Neural cell (in vitro differentiated cells): ENCODE measurements at regions not wholly inside any gene's neighbourhood (a gene's known extent, or its start where the extent isn't known, plus 50 kb on each side); places are given as distances from the start of the nearest gene placed in this dataset.

Experiments
- H2AFZ ChIP-seq: fragments of 200-600, 300-800 bp; sonication (generic), shearing (Covaris generic); 2 replicates; pipeline ENCODE4 v1.6.0; 2014; ENCODE audit warnings: low read depth, mild to moderate bottlenecking, antibody characterized with exemption, low read length, moderate library complexity
- H3F3A ChIP-seq: fragments of 200-600 bp; shearing (Covaris generic); 2 replicates; pipeline ENCODE4 v1.6.1; 2016; ENCODE audit warnings: mild to moderate bottlenecking, moderate library complexity, mixed read lengths, antibody characterized with exemption, low read length; ENCODE audit not compliant: insufficient read depth, poor library complexity, severe bottlenecking
- H3K27ac ChIP-seq: fragments of 200-600, 300-800 bp; sonication (generic), shearing (Covaris generic); 2 replicates; pipeline ENCODE4 v1.5.1; 2014; ENCODE audit warnings: mild to moderate bottlenecking, low read length, moderate library complexity
- H3K27me3 ChIP-seq: fragments of 300-800, 200-600 bp; sonication (generic), shearing (Covaris generic); 2 replicates; pipeline ENCODE4 v1.6.0; 2014; ENCODE audit warnings: mild to moderate bottlenecking, low read depth, low read length, moderate library complexity; ENCODE audit not compliant: insufficient read depth
- H3K36me3 ChIP-seq: fragments of 300-800, 200-600 bp; sonication (generic), shearing (Covaris generic); 2 replicates; pipeline ENCODE4 v1.5.1; 2014; ENCODE audit warnings: mild to moderate bottlenecking, antibody characterized with exemption, low read length, moderate library complexity; ENCODE audit not compliant: insufficient read depth
- H3K4me2 ChIP-seq: fragments of 300-800, 200-600 bp; sonication (generic), shearing (Covaris generic); 2 replicates; pipeline ENCODE4 v1.6.0; 2014; ENCODE audit warnings: mild to moderate bottlenecking, low read length
- H3K4me3 ChIP-seq: fragments of 300-800, 200-600 bp; sonication (generic), shearing (Covaris generic); 2 replicates; pipeline ENCODE4 v1.5.1; 2014; ENCODE audit warnings: mild to moderate bottlenecking, low read length, moderate library complexity
- H3K79me2 ChIP-seq: fragments of 200-600 bp; shearing (Covaris generic); replicated peaks from 2 replicates; pipeline ENCODE4 v1.6.0; 2014; ENCODE audit warnings: mild to moderate bottlenecking, low read length, moderate library complexity; ENCODE audit not compliant: insufficient read depth
- H3K9ac ChIP-seq: fragments of 300-800, 200-600 bp; sonication (generic), shearing (Covaris generic); 2 replicates; pipeline ENCODE4 v1.6.1; 2016; ENCODE audit warnings: mild to moderate bottlenecking, low read length, mixed read lengths
- H3K9me2 ChIP-seq: fragments of 200-600 bp; shearing (Covaris generic); 2 replicates; pipeline ENCODE4 v1.6.1; 2016; ENCODE audit warnings: mild to moderate bottlenecking, low read length, mixed read lengths; ENCODE audit not compliant: insufficient read depth
- H3K9me3 ChIP-seq: fragments of 200-600, 300-800 bp; sonication (generic), shearing (Covaris generic); 2 replicates; pipeline ENCODE4 v1.6.1; 2016; ENCODE audit warnings: mild to moderate bottlenecking, mixed run types, low read length, moderate library complexity, mixed read lengths
- H4K20me1 ChIP-seq: fragments of 200-600 bp; shearing (Covaris generic); 2 replicates; pipeline ENCODE4 v1.6.1; 2016; ENCODE audit warnings: mild to moderate bottlenecking, mixed run types; ENCODE audit not compliant: insufficient read depth
- EP300 ChIP-seq: fragments of 450-650 bp; conservative IDR thresholded peaks from 2 replicates; pipeline ENCODE4 v1.6.1; 2014; ENCODE audit warnings: antibody characterized with exemption, mild to moderate bottlenecking, moderate library complexity; ENCODE audit not compliant: poor library complexity, severe bottlenecking
- EZH2 ChIP-seq: fragments of 200-600, 300-800 bp; shearing (Covaris generic), sonication (generic); IDR thresholded peaks from 2 replicates; pipeline ENCODE4 v1.6.1; 2014; ENCODE audit warnings: antibody characterized with exemption, low read length, borderline replicate concordance, mild to moderate bottlenecking; ENCODE audit not compliant: insufficient read depth, poor library complexity, severe bottlenecking
- MXI1 ChIP-seq: fragments of 450-650 bp; conservative IDR thresholded peaks from 2 replicates; pipeline ENCODE4 v1.6.1; 2014; ENCODE audit warnings: antibody characterized with exemption, mild to moderate bottlenecking; ENCODE audit not compliant: poor library complexity, severe bottlenecking
- POLR2AphosphoS5 ChIP-seq: IDR thresholded peaks from 2 replicates; pipeline ENCODE4 v1.6.1; 2012
- RAD21 ChIP-seq: fragments of 450-650 bp; conservative IDR thresholded peaks from 2 replicates; pipeline ENCODE4 v1.6.1; 2014; ENCODE audit warnings: antibody characterized with exemption, mild to moderate bottlenecking, moderate library complexity
- SMC3 ChIP-seq: fragments of 450-650 bp; conservative IDR thresholded peaks from 2 replicates; pipeline ENCODE4 v1.6.1; 2014; ENCODE audit warnings: antibody characterized with exemption, mild to moderate bottlenecking, moderate library complexity; ENCODE audit not compliant: poor library complexity
- TAF1 ChIP-seq: IDR thresholded peaks from 2 replicates; pipeline ENCODE4 v1.6.1; 2012; ENCODE audit warnings: low read depth
- TF ChIP-seq, protein P1 (sequence below): fragments of 450-650 bp; IDR thresholded peaks from 2 replicates; pipeline ENCODE4 v1.5.1; 2014; ENCODE audit warnings: antibody characterized with exemption, mild to moderate bottlenecking, moderate library complexity; ENCODE audit not compliant: poor library complexity, severe bottlenecking
- TF ChIP-seq, protein P2 (sequence below): IDR thresholded peaks from 2 replicates; pipeline ENCODE4 v1.6.1; 2012; ENCODE audit warnings: borderline replicate concordance

DNA sequence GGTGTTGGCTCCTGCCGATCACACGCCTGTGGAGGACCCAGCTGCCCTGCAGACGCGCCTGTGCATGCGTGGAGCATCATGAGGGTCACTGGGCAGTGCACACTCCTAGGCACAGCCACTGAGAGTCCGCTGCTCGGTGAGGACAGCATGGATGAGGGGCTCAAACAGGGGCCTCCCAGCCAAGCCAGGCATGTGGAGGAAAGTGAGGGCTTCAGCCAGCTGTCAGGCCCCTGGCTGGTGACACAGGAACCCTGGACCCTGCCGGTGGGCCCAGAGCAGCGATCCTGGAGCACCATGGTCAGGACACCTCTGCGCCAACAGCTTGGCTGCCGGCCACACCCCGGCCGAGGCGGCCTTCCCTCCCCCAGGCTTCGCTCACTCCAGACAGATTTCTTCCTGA lies 171.2 kb downstream of the RTP5 start:
- no peak overlapping the region for H3K27ac ChIP-seq
- H3K9me3 ChIP-seq = no peaks in the 10 kb centered on the region
- H4K20me1 ChIP-seq = no peaks in the 10 kb centered on the region
- TF ChIP-seq TAF1 (no peak), POLR2AphosphoS5 (no peak), MXI1 (no peak), EZH2 (no peak), SMC3 (no peak), RAD21 (no peak), EP300 (no peak)
- TF ChIP-seq, protein P1, sequence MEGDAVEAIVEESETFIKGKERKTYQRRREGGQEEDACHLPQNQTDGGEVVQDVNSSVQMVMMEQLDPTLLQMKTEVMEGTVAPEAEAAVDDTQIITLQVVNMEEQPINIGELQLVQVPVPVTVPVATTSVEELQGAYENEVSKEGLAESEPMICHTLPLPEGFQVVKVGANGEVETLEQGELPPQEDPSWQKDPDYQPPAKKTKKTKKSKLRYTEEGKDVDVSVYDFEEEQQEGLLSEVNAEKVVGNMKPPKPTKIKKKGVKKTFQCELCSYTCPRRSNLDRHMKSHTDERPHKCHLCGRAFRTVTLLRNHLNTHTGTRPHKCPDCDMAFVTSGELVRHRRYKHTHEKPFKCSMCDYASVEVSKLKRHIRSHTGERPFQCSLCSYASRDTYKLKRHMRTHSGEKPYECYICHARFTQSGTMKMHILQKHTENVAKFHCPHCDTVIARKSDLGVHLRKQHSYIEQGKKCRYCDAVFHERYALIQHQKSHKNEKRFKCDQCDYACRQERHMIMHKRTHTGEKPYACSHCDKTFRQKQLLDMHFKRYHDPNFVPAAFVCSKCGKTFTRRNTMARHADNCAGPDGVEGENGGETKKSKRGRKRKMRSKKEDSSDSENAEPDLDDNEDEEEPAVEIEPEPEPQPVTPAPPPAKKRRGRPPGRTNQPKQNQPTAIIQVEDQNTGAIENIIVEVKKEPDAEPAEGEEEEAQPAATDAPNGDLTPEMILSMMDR = no peak
- TF ChIP-seq, protein P2, sequence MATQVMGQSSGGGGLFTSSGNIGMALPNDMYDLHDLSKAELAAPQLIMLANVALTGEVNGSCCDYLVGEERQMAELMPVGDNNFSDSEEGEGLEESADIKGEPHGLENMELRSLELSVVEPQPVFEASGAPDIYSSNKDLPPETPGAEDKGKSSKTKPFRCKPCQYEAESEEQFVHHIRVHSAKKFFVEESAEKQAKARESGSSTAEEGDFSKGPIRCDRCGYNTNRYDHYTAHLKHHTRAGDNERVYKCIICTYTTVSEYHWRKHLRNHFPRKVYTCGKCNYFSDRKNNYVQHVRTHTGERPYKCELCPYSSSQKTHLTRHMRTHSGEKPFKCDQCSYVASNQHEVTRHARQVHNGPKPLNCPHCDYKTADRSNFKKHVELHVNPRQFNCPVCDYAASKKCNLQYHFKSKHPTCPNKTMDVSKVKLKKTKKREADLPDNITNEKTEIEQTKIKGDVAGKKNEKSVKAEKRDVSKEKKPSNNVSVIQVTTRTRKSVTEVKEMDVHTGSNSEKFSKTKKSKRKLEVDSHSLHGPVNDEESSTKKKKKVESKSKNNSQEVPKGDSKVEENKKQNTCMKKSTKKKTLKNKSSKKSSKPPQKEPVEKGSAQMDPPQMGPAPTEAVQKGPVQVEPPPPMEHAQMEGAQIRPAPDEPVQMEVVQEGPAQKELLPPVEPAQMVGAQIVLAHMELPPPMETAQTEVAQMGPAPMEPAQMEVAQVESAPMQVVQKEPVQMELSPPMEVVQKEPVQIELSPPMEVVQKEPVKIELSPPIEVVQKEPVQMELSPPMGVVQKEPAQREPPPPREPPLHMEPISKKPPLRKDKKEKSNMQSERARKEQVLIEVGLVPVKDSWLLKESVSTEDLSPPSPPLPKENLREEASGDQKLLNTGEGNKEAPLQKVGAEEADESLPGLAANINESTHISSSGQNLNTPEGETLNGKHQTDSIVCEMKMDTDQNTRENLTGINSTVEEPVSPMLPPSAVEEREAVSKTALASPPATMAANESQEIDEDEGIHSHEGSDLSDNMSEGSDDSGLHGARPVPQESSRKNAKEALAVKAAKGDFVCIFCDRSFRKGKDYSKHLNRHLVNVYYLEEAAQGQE = no peak
- H3K9me2 ChIP-seq = no peaks in the 10 kb centered on the region
- no peak overlapping the region for H3K9ac ChIP-seq
- H3K36me3 ChIP-seq = no peaks in the 10 kb centered on the region
- H2AFZ ChIP-seq = no peak overlapping the region
- H3K4me3 ChIP-seq = no peak overlapping the region
- peaks cover 3% of the 10 kb centered on the region for H3K27me3 ChIP-seq
- H3F3A ChIP-seq = no peaks in the 10 kb centered on the region
- no peaks in the 10 kb centered on the region for H3K79me2 ChIP-seq
- no peak overlapping the region for H3K4me2 ChIP-seq

DNA sequence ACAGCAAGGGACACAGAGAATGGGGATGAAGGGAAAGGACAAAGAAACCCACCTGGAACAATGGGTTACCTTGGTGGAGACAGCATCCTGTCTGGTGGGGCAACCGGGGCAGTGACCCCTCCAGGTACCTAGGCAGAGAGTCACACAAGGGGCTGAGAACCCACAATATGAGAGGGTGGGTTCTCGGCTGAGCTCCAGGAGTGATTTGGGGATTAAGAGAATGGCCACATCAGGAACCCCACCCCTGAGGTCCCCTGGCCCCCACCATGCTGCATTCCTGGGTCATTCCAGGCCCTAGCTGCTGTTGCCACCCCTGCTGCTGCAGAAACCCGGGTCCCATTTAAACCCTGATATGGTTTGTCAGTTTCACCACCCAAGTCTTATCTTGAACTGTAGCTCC lies 172.3 kb downstream of the RTP5 start:
- Histone ChIP-seq H3K4me3 (no peak overlapping the region), H3F3A (no peaks in the 10 kb centered on the region), H3K9me3 (no peaks in the 10 kb centered on the region), H3K9me2 (no peaks in the 10 kb centered on the region), H2AFZ (no peak overlapping the region), H3K27ac (no peak overlapping the region), H3K9ac (no peak overlapping the region), H3K27me3 (peaks cover 10% of the 10 kb centered on the region), H3K4me2 (no peak overlapping the region), H3K36me3 (no peaks in the 10 kb centered on the region), H4K20me1 (no peaks in the 10 kb centered on the region), H3K79me2 (no peaks in the 10 kb centered on the region)
- TF ChIP-seq, protein P2 = no peak
- TF ChIP-seq TAF1 (no peak), POLR2AphosphoS5 (no peak), SMC3 (no peak), MXI1 (no peak), EZH2 (no peak), RAD21 (no peak), EP300 (no peak)
- TF ChIP-seq, protein P1 = no peak
